HepG2 (cell line): ENCODE measurements at regions not wholly inside any gene's neighbourhood (a gene's known extent, or its start where the extent isn't known, plus 50 kb on each side); places are given as distances from the start of the nearest gene placed in this dataset.

ENCODE experiments used
- ATF6 ChIP-seq: sonication (generic); formaldehyde crosslinking; conservative IDR thresholded peaks from 2 replicates; pipeline ENCODE4 v1.4.0; 2020; ENCODE audit warnings: missing genetic modification reagents
- BCL3 ChIP-seq: sonication (generic); formaldehyde crosslinking; IDR thresholded peaks from 2 replicates; pipeline ENCODE4 v1.5.1; 2020; ENCODE audit warnings: mild to moderate bottlenecking, missing genetic modification reagents, moderate library complexity
- CTCF ChIP-seq: sonication (generic); formaldehyde crosslinking; IDR thresholded peaks from 2 replicates; pipeline ENCODE4 v1.5.0; 2020; ENCODE audit warnings: mild to moderate bottlenecking, missing genetic modification reagents, moderate library complexity
- FLYWCH1 ChIP-seq: sonication (generic); formaldehyde crosslinking; IDR thresholded peaks from 2 replicates; pipeline ENCODE4 v1.8.1; 2023; ENCODE audit warnings: mild to moderate bottlenecking, missing genetic modification reagents
- FOXJ3 ChIP-seq: sonication (generic); formaldehyde crosslinking; IDR thresholded peaks from 2 replicates; pipeline ENCODE4 v1.4.0; 2020; ENCODE audit warnings: missing genetic modification reagents, mild to moderate bottlenecking, borderline replicate concordance
- HNF1B ChIP-seq: sonication (generic); formaldehyde crosslinking; IDR thresholded peaks from 2 replicates; pipeline ENCODE4 v1.5.1; 2020; ENCODE audit warnings: mild to moderate bottlenecking, moderate library complexity, missing genetic modification reagents
- MAX ChIP-seq: IDR thresholded peaks from 2 replicates; pipeline ENCODE4 v1.6.1; 2012; ENCODE audit warnings: inconsistent platforms
- RAD21 ChIP-seq: fragments of 450-650 bp; formaldehyde crosslinking; IDR thresholded peaks from 2 replicates; pipeline ENCODE4 v1.5.0; 2020; ENCODE audit warnings: mild to moderate bottlenecking
- REST ChIP-seq, 2 experiments: IDR thresholded peaks; 2 replicates each; pipeline ENCODE4 v1.6.1; 2011 to 2012; ENCODE audit warnings: low read length in 2 of 2, borderline replicate concordance in 1 of 2, low read depth in 1 of 2, mild to moderate bottlenecking in 1 of 2, moderate library complexity in 1 of 2
- SMYD3 ChIP-seq: sonication (generic); formaldehyde crosslinking; IDR thresholded peaks from 2 replicates; pipeline ENCODE4 v1.8.1; 2023; ENCODE audit warnings: mild to moderate bottlenecking, missing genetic modification reagents
- ZNF317 ChIP-seq: sonication (generic); formaldehyde crosslinking; IDR thresholded peaks from 2 replicates; pipeline ENCODE4 v1.5.0; 2020; ENCODE audit warnings: mild to moderate bottlenecking, missing genetic modification reagents
- ZNF431 ChIP-seq: sonication (generic); formaldehyde crosslinking; IDR thresholded peaks from 2 replicates; pipeline ENCODE4 v1.9.0; 2022; ENCODE audit warnings: missing genetic modification reagents, low read depth, mild to moderate bottlenecking, borderline replicate concordance
- ZNF468 ChIP-seq: sonication (generic); formaldehyde crosslinking; IDR thresholded peaks from 2 replicates; pipeline ENCODE4 v1.8.0; 2022; ENCODE audit warnings: mild to moderate bottlenecking, moderate library complexity, missing genetic modification reagents
- ZSCAN30 ChIP-seq: sonication (generic); formaldehyde crosslinking; IDR thresholded peaks from 2 replicates; pipeline ENCODE4 v1.5.0; 2020; ENCODE audit warnings: mild to moderate bottlenecking, missing genetic modification reagents

- TF ChIP-seq REST (IDR thresholded peaks at IDR 0.05; ENCODE audit: borderline replicate concordance in 1 of 2, low read depth in 1 of 2, low read length in 2 of 2), result no peak
- TF ChIP-seq RAD21 (CRISPR knock-in tag), result no peak
- no peak for TF ChIP-seq FLYWCH1 (CRISPR knock-in tag)
- no peak for TF ChIP-seq MAX
- TF ChIP-seq HNF1B (CRISPR knock-in tag), result no peak
- no peak for TF ChIP-seq ZSCAN30
- no peak for TF ChIP-seq ZNF468 (CRISPR knock-in tag)
- no peak for TF ChIP-seq ATF6 (CRISPR knock-in tag)
- no peak for TF ChIP-seq ZNF317 (CRISPR knock-in tag)
- TF ChIP-seq CTCF, result no peak
- TF ChIP-seq FOXJ3 (CRISPR knock-in tag), result no peak
- TF ChIP-seq ZNF431 (CRISPR knock-in tag), result no peak
- no peak for TF ChIP-seq BCL3 (CRISPR knock-in tag)
- no peak for TF ChIP-seq SMYD3
These were observed 275.0 kb upstream of the SGCD start for GRCh38 chr5:156051972-156052371.
